T-cell (primary cell): ENCODE measurements at regions not wholly inside any gene's neighbourhood (a gene's known extent, or its start where the extent isn't known, plus 50 kb on each side); places are given as distances from the start of the nearest gene placed in this dataset.

ENCODE experiments used
- ATAC-seq, 4 experiments: fragments of 200-7000 bp in 3 of 4; fragments of 150-1000 bp in 1 of 4; cut with Tn5 transposase; replicated peaks in 1 of 4; 1 replicate in 3 of 4; 2 replicates in 1 of 4; pipeline ENCODE4 v1.10.0; 2021; ENCODE audit warnings: moderate library complexity in 3 of 4, mild to moderate bottlenecking in 2 of 4, moderate number of reproducible peaks in 1 of 4
- CTCF ChIA-PET, 2 donors: fragments of 300-600 bp; sonication (Branson Sonifier 250); formaldehyde crosslinking; loops; one replicate each; lab custom pipeline; 2022; ENCODE audit warnings: antibody characterized with exemption in 2 of 2; lab: Charles Lee
- POLR2A ChIA-PET, 2 donors: fragments of 300-600 bp; sonication (Branson Sonifier 250); formaldehyde crosslinking; loops; one replicate each; lab custom pipeline; 2022; ENCODE audit warnings: antibody characterized with exemption in 2 of 2; lab: Charles Lee
- DNase-seq, 35 experiments: peaks; one replicate each; pipeline versions ENCODE4 v3.0.0 to v3.0.0-alpha.2; 2013 to 2023
- H3K27ac ChIP-seq: one replicate; pipeline ENCODE4 v1.5.1; 2013; ENCODE audit warnings: low read length
- H3K27me3 ChIP-seq, 2 experiments: replicated peaks in 1 of 2; 1 replicate in 1 of 2; 2 replicates in 1 of 2; pipeline versions ENCODE4 v1.6.1 to v1.7.0; 2013; ENCODE audit warnings: low read length in 1 of 2, mixed read lengths in 1 of 2; ENCODE audit not compliant: control insufficient read depth in 2 of 2, insufficient read depth in 2 of 2; ENCODE audit errors: extremely low read depth in 1 of 2
- H3K36me3 ChIP-seq, 2 donors: 1 replicate in 1 of 2; 2 replicates in 1 of 2; pipeline versions ENCODE4 v1.6.1 to v1.7.0; 2013; ENCODE audit warnings: low read length in 1 of 2; ENCODE audit not compliant: control insufficient read depth in 2 of 2, insufficient read depth in 1 of 2; ENCODE audit errors: extremely low read depth in 1 of 2
- H3K4me1 ChIP-seq, 2 experiments: 1 replicate in 1 of 2; 2 replicates in 1 of 2; pipeline versions ENCODE4 v1.6.1 to v1.7.0; 2013; ENCODE audit warnings: low read length in 2 of 2, mixed read lengths in 1 of 2; ENCODE audit not compliant: insufficient read depth in 2 of 2, control insufficient read depth in 1 of 2; ENCODE audit errors: extremely low read depth in 1 of 2
- H3K4me3 ChIP-seq, 2 donors: 1 replicate in 1 of 2; 2 replicates in 1 of 2; pipeline versions ENCODE4 v1.5.1 to v1.7.0; 2013; ENCODE audit warnings: mild to moderate bottlenecking in 2 of 2, low read length in 1 of 2, moderate library complexity in 1 of 2; ENCODE audit not compliant: control insufficient read depth in 1 of 2; ENCODE audit errors: extremely low read depth in 1 of 2
- H3K9me3 ChIP-seq: 2 replicates; pipeline ENCODE4 v1.7.0; 2013
- H3K27ac Mint-ChIP-seq, 2 donors: one replicate each; pipeline ENCODE4 v1.8.0; 2020 to 2021; ENCODE audit warnings: mild to moderate bottlenecking in 2 of 2, mixed read lengths in 2 of 2
- H3K27me3 Mint-ChIP-seq, 2 donors: one replicate each; pipeline ENCODE4 v1.8.0; 2021 to 2022; ENCODE audit warnings: mixed read lengths in 2 of 2
- H3K36me3 Mint-ChIP-seq: one replicate; pipeline ENCODE4 v1.8.0; 2021; ENCODE audit warnings: mixed read lengths
- H3K4me1 Mint-ChIP-seq, 3 donors: one replicate each; pipeline ENCODE4 v1.8.0; 2020 to 2022; ENCODE audit warnings: mixed read lengths in 3 of 3, mild to moderate bottlenecking in 1 of 3
- H3K4me3 Mint-ChIP-seq, 3 donors: one replicate each; pipeline ENCODE4 v1.8.0; 2020 to 2022; ENCODE audit warnings: mild to moderate bottlenecking in 3 of 3, mixed read lengths in 3 of 3, moderate library complexity in 3 of 3
- H3K9me3 Mint-ChIP-seq, 3 donors: one replicate each; pipeline ENCODE4 v1.8.0; 2020 to 2022; ENCODE audit warnings: mixed read lengths in 3 of 3
- WGBS: methylation state at CpG from one replicate; pipeline ENCODE4 v1.1.5; 2013; ENCODE audit warnings: missing lambda C conversion rate; ENCODE audit not compliant: insufficient coverage; 5-methylcytosine and 5-hydroxymethylcytosine counted together

DNA sequence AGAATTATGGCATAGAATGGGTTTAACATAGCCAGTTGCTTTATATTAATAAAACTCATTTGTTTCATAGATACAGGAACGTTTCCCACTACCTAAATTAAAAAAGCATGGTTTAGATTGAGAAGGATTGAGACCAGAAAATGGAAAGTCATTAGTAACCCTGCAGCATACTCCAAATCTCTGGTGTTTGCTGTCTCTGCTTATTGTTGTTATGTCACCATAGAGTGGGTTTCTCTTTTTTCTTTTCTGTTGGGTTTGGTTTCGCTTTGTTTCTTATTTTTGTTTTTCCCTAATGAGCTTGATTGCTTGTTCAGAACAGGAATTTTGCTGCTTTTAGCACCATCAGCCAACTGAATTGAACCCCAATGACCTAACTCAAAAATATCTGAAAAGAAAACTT lies 1034.8 kb downstream of the MAT2B start:
- Mint-ChIP-seq H3K4me3 (no peak overlapping the region), H3K36me3 (no peaks in the 10 kb centered on the region), H3K9me3 (peaks cover 0 to 4% (median 3%) of the 10 kb centered on the region in 3 donors), H3K27ac (no peak overlapping the region), H3K27me3 (no peaks in the 10 kb centered on the region), H3K4me1 (no peaks in the 10 kb centered on the region)
- Histone ChIP-seq H3K9me3 (no peaks in the 10 kb centered on the region), H3K36me3 (no peaks in the 10 kb centered on the region), H3K27ac (no peak overlapping the region), H3K4me3 (no peak overlapping the region), H3K27me3 (no peaks in the 10 kb centered on the region), H3K4me1 (no peaks in the 10 kb centered on the region)
- no peak for ATAC-seq
- CTCF ChIA-PET = no interaction called here
- no peak for DNase-seq
- WGBS = no CpG with 5 or more reads among the region's 2 CpGs
- POLR2A ChIA-PET = no interaction called here

DNA sequence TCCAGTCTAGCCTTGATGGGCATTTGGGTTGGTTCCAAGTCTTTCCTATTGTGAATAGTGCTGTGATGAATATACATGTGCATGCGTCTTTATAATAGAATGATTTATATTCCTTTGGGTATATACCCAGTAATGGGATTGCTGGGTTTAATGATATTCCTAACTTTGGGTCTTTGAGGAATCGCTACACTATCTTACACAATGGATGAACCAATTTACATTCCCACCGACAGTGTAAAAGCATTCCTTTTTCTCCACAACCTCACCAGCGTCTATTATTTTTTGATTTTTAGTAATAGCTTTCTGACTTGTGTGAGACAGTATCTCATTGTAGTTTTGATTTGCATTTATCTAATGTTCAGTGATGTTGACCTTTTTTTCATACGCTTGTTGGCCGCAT lies 1040.1 kb downstream of the MAT2B start:
- POLR2A ChIA-PET = no interaction called here
- ATAC-seq = no peak
- Mint-ChIP-seq H3K4me3 (no peak overlapping the region), H3K27me3 (no peaks in the 10 kb centered on the region), H3K36me3 (no peaks in the 10 kb centered on the region), H3K4me1 (no peaks in the 10 kb centered on the region), H3K9me3 (peaks cover 0 to 12% (median 3%) of the 10 kb centered on the region in 3 donors), H3K27ac (no peak overlapping the region)
- no peaks in the 10 kb centered on the region for H3K36me3 ChIP-seq
- H3K27ac ChIP-seq = no peak overlapping the region
- CTCF ChIA-PET = interaction anchor here in 1 of 2 donors (1.0 kb wide), 1 partner anchor 27 kb away, joined by 4 read pairs; no protein-coding TSS in a partner anchor
- no peak for DNase-seq
- H3K4me3 ChIP-seq = no peak overlapping the region
- no peaks in the 10 kb centered on the region for H3K4me1 ChIP-seq
- H3K9me3 ChIP-seq = no peaks in the 10 kb centered on the region
- no peaks in the 10 kb centered on the region for H3K27me3 ChIP-seq
- WGBS = no CpG with 5 or more reads among the region's 6 CpGs

DNA sequence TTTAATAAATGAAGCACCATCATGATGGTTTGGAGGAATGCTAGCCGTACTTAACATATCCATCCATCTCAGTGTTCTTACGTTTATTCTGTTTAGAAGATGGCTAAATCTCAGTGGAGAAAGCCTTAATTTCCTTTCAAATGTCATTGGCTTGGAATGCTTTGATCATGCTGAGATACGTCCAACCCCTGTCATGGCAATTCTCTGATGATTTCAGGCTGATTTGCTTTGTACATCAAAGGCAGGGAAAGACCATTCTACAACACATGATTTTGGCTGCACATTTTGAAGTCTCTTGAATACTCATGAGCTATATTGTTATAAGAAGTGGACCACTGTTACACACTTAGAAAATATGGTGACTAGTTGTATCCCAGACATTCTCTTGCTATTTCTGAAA lies 1048.4 kb downstream of the MAT2B start:
- DNase-seq (no peak), ATAC-seq (no peak)
- Histone ChIP-seq H3K4me1 (no peaks in the 10 kb centered on the region), H3K27me3 (no peaks in the 10 kb centered on the region), H3K36me3 (no peaks in the 10 kb centered on the region), H3K9me3 (no peaks in the 10 kb centered on the region), H3K27ac (no peak overlapping the region), H3K4me3 (no peak overlapping the region)
- Mint-ChIP-seq H3K36me3 (no peaks in the 10 kb centered on the region), H3K4me3 (no peak overlapping the region), H3K27ac (no peak overlapping the region), H3K27me3 (no peaks in the 10 kb centered on the region), H3K9me3 (peaks cover 7 to 9% (median 7%) of the 10 kb centered on the region in 3 donors), H3K4me1 (no peaks in the 10 kb centered on the region)
- CTCF ChIA-PET = no interaction called here
- POLR2A ChIA-PET = no interaction called here
- WGBS = no CpG with 5 or more reads among the region's 3 CpGs

DNA sequence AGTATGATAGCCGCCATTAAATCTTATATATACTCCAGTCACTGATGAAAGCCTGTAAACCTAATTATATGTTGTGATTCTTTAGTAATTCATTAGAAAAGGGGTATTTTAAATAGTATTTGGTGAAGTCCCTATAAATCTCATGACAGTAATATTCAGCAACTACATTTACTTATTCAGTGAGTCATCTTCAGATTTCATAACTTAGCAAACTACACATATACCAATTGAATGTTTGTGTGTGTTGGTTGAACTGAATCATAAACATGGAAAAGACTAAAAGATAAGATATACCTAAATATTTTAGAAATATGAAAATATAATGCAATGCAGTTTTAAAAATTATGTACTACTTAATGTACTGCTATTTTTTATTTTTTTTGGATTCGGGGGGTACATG lies 1050.4 kb downstream of the MAT2B start:
- Histone ChIP-seq H3K9me3 (no peaks in the 10 kb centered on the region), H3K27me3 (no peaks in the 10 kb centered on the region), H3K27ac (no peak overlapping the region), H3K36me3 (no peaks in the 10 kb centered on the region), H3K4me3 (no peak overlapping the region), H3K4me1 (no peaks in the 10 kb centered on the region)
- ATAC-seq = no peak
- H3K27me3 Mint-ChIP-seq = no peaks in the 10 kb centered on the region
- POLR2A ChIA-PET = interaction anchor here in 1 of 2 donors (0.5 kb wide), 1 partner anchor 43 kb away, joined by 4 read pairs; no protein-coding TSS in a partner anchor
- no peak overlapping the region for H3K27ac Mint-ChIP-seq
- no peaks in the 10 kb centered on the region for H3K4me1 Mint-ChIP-seq
- no CpG with 5 or more reads among the region's 2 CpGs for WGBS
- CTCF ChIA-PET = no interaction called here
- H3K4me3 Mint-ChIP-seq = no peak overlapping the region
- no peak for DNase-seq
- no peaks in the 10 kb centered on the region for H3K36me3 Mint-ChIP-seq
- peaks cover 4 to 13% (median 7%) of the 10 kb centered on the region in 3 donors for H3K9me3 Mint-ChIP-seq

DNA sequence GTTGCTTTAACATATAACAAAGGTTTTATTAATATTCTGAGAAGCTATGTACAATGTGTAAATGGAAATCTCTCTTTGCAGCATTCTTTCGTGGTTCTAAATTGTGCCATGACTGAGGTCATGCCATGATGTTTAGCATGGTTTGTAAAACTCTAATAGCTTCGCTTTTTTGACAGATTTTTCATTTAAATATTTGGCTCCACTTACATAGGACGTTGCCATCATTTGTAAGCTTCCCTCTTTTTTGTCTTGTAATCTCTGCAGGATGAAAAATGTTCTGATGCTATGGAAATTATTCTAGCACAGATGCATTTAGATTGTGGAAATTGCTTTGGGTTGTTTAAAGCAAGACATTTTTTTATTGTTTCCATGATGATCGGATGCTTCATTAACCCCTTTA lies 1054.8 kb downstream of the MAT2B start:
- Mint-ChIP-seq H3K4me3 (no peak overlapping the region), H3K27me3 (no peaks in the 10 kb centered on the region), H3K9me3 (peaks cover 4 to 9% (median 5%) of the 10 kb centered on the region in 3 donors), H3K4me1 (no peaks in the 10 kb centered on the region), H3K27ac (no peak overlapping the region), H3K36me3 (no peaks in the 10 kb centered on the region)
- ChIA-PET CTCF (no interaction called here), POLR2A (interaction anchor here in 1 of 2 donors (0.6 kb wide), 1 partner anchor 1370 kb away, joined by 4 read pairs; no protein-coding TSS in a partner anchor)
- H3K27ac ChIP-seq = no peak overlapping the region
- H3K27me3 ChIP-seq = no peaks in the 10 kb centered on the region
- no CpG with 5 or more reads among the region's 4 CpGs for WGBS
- H3K9me3 ChIP-seq = no peaks in the 10 kb centered on the region
- H3K4me1 ChIP-seq = no peaks in the 10 kb centered on the region
- no peaks in the 10 kb centered on the region for H3K36me3 ChIP-seq
- H3K4me3 ChIP-seq = no peak overlapping the region
- DNase-seq (no peak), ATAC-seq (no peak)

DNA sequence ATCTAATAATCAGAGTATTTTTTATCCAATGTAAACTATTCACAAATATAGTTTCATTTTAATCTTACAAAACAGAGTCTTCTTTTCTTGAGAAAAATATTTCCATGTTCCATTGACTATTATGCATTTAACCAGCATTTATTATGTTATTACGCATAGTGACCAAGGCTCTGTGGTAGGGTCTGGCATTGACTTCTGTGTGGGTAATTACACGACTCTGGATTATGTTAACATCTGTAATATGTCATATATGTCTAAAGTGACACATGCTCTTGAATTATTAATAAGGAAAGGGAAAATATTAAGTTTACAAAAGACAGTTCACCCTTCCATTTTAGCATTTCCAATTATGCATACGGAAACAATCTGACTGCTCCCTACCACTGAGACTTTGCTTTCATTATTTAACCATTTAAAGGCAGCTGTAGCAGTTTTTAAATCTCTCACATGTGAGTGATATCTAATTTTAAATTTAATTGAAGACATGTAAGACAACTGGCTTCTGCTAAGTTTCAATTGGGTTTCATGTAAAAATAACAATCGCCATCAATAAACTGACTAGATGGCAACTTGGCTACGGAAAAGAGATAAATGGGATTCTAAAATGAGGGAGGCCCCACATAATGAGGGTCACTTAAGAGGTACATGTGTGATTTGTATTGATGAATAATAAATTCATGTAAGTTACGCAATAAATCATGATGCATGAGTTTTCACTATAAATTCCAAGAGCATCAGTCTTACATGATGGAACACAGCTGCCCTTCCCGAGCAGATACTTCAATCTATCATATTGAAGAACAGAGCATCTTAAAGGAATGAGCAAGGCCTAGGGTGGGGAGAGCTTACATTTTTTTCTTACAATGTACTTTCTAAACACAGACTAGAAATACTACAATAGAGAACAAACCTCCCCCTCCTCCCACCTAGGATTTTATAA lies 1056.8 kb downstream of the MAT2B start:
- WGBS = no CpG with 5 or more reads among the region's 7 CpGs
- no peaks in the 10 kb centered on the region for H3K9me3 ChIP-seq
- DNase-seq (no peak), ATAC-seq (no peak)
- Mint-ChIP-seq H3K27me3 (no peaks in the 10 kb centered on the region), H3K4me3 (no peak overlapping the region), H3K4me1 (no peaks in the 10 kb centered on the region), H3K9me3 (peaks cover 0 to 5% (median 0%) of the 10 kb centered on the region in 3 donors), H3K36me3 (no peaks in the 10 kb centered on the region), H3K27ac (no peak overlapping the region)
- H3K4me1 ChIP-seq = no peaks in the 10 kb centered on the region
- H3K36me3 ChIP-seq = no peaks in the 10 kb centered on the region
- POLR2A ChIA-PET = no interaction called here
- H3K4me3 ChIP-seq = no peak overlapping the region
- CTCF ChIA-PET = no interaction called here
- no peak overlapping the region for H3K27ac ChIP-seq
- H3K27me3 ChIP-seq = no peaks in the 10 kb centered on the region
